GM12875 (cell line): ENCODE measurements at regions not wholly inside any gene's neighbourhood (a gene's known extent, or its start where the extent isn't known, plus 50 kb on each side); places are given as distances from the start of the nearest gene placed in this dataset.

Experiments
- H3K4me3 ChIP-seq: one replicate; pipeline ENCODE4 v1.5.1; 2011; ENCODE audit warnings: low read depth, low read length, control low read depth
- CTCF ChIP-seq: IDR thresholded peaks from 2 replicates; pipeline ENCODE4 v1.5.1; 2011; ENCODE audit warnings: low read depth, mild to moderate bottlenecking, control low read depth, inconsistent platforms, low read length, moderate library complexity, borderline replicate concordance; ENCODE audit not compliant: insufficient read depth

- no peak for TF ChIP-seq CTCF
- H3K4me3 ChIP-seq, result no peak overlapping the region
These were observed 59.5 kb upstream of the IRF2BP2 start for GRCh38 chr1:234669499-234669898.

GRCh38 chr1:234668577-234668955 lies 58.6 kb upstream of the IRF2BP2 start:
- H3K4me3 ChIP-seq, result no peak overlapping the region
- no peak for TF ChIP-seq CTCF

- H3K4me3 ChIP-seq, result no peak overlapping the region
- TF ChIP-seq CTCF, result no peak
These were observed 57.9 kb upstream of the IRF2BP2 start for GRCh38 chr1:234667600-234668576.

- TF ChIP-seq CTCF, result no peak
- no peak overlapping the region for H3K4me3 ChIP-seq
These were observed 56.8 kb upstream of the IRF2BP2 start for GRCh38 chr1:234666761-234667160.

- TF ChIP-seq CTCF, result no peak
- no peak overlapping the region for H3K4me3 ChIP-seq
These were observed 56.1 kb upstream of the IRF2BP2 start for GRCh38 chr1:234665975-234666605.

- H3K4me3 ChIP-seq, result no peak overlapping the region
- TF ChIP-seq CTCF, result no peak
These were observed 52.2 kb upstream of the IRF2BP2 start for GRCh38 chr1:234662148-234662547.
